Epithelial cell of proximal tubule (primary cell): ENCODE measurements at regions not wholly inside any gene's neighbourhood (a gene's known extent, or its start where the extent isn't known, plus 50 kb on each side); places are given as distances from the start of the nearest gene placed in this dataset.
"Not testable (repeated sequence)": the region's sequence is repeated elsewhere in the genome, so short reads cannot be mapped to it uniquely, and the experiment has no call there.

Experiments used
- DNase-seq: peaks from one replicate; pipeline ENCODE4 v3.0.0-alpha.2; 2011; ENCODE audit warnings: low read depth
- H3K4me3 ChIP-seq: 2 replicates; pipeline ENCODE4 v1.5.1; 2011; ENCODE audit warnings: low read depth, mild to moderate bottlenecking, low read length
- TF ChIP-seq, protein P1 (sequence below): conservative IDR thresholded peaks from 2 replicates; pipeline ENCODE4 v1.5.1; 2012; ENCODE audit warnings: low read depth, mild to moderate bottlenecking, low read length

GRCh38 chr9:108779551-108780325 lies 76.0 kb downstream of the ACTL7B start:
- TF ChIP-seq, protein P1, sequence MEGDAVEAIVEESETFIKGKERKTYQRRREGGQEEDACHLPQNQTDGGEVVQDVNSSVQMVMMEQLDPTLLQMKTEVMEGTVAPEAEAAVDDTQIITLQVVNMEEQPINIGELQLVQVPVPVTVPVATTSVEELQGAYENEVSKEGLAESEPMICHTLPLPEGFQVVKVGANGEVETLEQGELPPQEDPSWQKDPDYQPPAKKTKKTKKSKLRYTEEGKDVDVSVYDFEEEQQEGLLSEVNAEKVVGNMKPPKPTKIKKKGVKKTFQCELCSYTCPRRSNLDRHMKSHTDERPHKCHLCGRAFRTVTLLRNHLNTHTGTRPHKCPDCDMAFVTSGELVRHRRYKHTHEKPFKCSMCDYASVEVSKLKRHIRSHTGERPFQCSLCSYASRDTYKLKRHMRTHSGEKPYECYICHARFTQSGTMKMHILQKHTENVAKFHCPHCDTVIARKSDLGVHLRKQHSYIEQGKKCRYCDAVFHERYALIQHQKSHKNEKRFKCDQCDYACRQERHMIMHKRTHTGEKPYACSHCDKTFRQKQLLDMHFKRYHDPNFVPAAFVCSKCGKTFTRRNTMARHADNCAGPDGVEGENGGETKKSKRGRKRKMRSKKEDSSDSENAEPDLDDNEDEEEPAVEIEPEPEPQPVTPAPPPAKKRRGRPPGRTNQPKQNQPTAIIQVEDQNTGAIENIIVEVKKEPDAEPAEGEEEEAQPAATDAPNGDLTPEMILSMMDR: no peak
- H3K4me3 ChIP-seq: no peak overlapping the region
- no peak for DNase-seq

DNA sequence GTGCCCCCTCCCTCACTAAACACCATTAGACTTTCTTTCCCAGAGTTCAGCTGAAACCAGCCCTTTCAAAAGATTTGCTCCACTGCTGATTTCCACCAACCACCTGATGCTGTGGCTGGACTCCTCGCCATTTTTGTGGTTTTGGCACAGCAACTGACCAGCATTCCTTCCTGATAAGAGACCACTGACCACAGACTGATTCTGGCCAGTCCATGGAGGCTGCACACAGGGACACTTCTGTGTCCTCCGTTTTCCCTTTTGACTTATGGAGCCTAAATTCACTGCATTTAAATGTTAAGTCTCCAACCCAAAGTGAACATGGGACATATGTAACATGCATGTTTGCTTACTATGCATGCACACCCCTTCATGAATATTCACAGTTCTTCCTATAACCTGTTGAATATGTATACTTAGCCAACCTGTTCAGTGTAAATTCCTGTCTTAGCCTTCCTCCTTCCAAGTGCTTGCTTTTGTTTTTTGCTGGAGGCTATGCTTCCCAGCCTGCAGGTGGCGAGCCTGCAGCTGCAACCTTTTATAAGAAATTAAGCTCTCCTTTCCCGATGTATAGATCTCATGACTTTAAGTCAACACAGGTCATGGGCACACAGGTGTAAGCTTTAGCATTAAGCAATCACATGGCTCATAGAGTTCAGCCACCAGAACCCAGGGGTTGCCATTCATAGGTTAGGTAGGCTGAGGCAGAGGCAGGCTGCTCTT lies 78.7 kb downstream of the ACTL7B start:
- no peak for DNase-seq
- H3K4me3 ChIP-seq: no peak overlapping the region
- TF ChIP-seq, protein P1: peak; percentile 58

DNA sequence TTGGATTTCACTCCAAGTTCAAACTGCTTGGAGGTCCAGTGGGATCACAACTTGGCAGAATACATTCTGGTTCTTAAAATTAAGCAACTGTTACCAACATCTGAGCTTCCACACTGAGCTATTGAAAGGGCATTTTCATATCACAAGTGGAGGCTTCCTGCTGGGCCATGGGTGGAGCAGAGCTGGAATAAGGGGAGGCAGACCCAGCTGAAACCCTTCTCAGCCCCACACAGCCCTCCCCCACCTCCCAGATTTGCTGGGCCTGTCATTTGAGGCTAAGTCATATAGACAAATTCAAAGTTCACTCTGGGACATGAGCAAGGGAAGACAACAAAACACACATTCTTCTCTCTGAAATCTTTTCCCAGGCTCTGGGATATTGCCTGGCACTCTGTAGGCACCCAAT lies 79.9 kb downstream of the ACTL7B start:
- no peak for DNase-seq
- TF ChIP-seq, protein P1: no peak
- no peak overlapping the region for H3K4me3 ChIP-seq

GRCh38 chr9:108774088-108774487 lies 81.7 kb downstream of the ACTL7B start:
- not testable (repeated sequence) for DNase-seq, H3K4me3 ChIP-seq

DNA sequence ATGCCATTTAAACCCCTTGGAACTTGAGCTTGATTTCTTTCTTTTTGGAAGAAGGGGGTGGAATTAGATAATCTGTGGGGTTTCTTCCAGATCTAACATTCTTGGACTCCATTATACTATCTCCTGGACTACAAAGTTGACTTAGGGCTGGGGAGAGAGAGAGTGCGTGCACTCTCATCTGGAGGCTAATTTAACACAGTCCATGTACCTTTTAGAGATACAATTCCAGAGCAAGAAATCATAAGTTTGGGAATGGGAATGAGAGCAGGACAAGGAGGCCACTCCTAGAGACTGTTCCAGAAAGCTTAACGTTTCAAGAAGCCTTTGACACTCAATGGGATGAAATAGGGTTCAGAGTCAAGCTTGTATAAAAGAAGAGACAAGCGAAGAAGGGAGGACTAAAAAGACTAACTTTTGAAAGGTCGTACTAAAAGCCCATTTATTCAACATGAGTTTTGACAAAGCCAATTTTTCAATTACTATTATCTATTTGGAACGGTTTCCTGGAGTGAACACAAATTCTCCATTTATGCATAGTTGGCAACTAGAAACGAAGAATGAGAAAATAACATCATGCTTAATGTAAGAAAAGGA lies 83.4 kb downstream of the ACTL7B start:
- DNase-seq: no peak
- no peak overlapping the region for H3K4me3 ChIP-seq
- TF ChIP-seq, protein P1: no peak

- DNase-seq: no peak
- no peak overlapping the region for H3K4me3 ChIP-seq
- TF ChIP-seq, protein P1: no peak
These were observed 87.0 kb downstream of the ACTL7B start for GRCh38 chr9:108768744-108769143.

DNA sequence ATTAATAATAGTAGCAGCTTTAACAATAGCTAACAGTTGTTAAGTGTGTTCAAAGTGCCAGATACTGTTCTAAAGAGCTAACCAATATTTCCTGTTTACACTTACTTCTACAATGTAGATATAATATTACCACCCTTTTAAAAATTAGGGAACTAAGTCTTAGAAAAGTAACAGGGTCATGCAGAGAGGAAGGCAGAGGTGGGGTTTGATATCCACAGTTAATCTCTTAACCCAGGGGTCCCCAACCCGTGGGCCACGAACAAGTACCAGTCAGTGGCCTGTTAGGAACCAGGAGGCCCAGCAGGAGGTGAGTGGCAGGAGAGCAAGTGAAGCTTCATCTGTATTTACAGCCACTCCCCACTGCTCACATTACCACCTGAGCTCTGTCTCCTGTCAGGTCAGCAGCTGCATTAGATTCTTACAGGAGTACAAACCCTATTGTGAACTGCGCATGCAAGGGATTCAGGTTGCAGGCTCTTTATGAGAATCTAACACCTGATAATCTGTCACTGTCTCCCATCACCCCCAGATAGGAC lies 89.1 kb downstream of the ACTL7B start:
- TF ChIP-seq, protein P1: no peak
- DNase-seq: no peak

More for the DNA sequence above, 89.1 kb downstream of the ACTL7B start:
- H3K4me3 ChIP-seq: no peak overlapping the region
